Upper lobe of left lung (tissue), 6 donors: ENCODE measurements at regions not wholly inside any gene's neighbourhood (a gene's known extent, or its start where the extent isn't known, plus 50 kb on each side); places are given as distances from the start of the nearest gene placed in this dataset.

Experiments used
- ATAC-seq, 2 donors: fragments of 200-7000 bp; cut with Tn5 transposase; one replicate each; pipeline ENCODE4 v1.9.1; 2022; ENCODE audit warnings: mild to moderate bottlenecking in 2 of 2, moderate library complexity in 2 of 2; ENCODE audit not compliant: low FRiP score in 2 of 2
- DNase-seq, 2 donors: peaks; one replicate each; pipeline ENCODE4 v3.0.0-alpha.2; 2019 to 2020
- H3K27ac ChIP-seq, 4 donors: fragments of 200-600 bp; sonication (generic); one replicate each; pipeline ENCODE4 v1.5.1; 2016 to 2019
- H3K27me3 ChIP-seq, 4 donors: fragments of 200-600 bp; sonication (generic); one replicate each; pipeline ENCODE4 v1.5.1; 2017 to 2019
- H3K36me3 ChIP-seq, 4 donors: fragments of 200-600 bp; sonication (generic); one replicate each; pipeline ENCODE4 v1.5.1; 2016 to 2019
- H3K4me1 ChIP-seq, 4 donors: fragments of 200-600 bp; sonication (generic); one replicate each; pipeline ENCODE4 v1.5.1; 2018 to 2019
- H3K4me3 ChIP-seq, 4 donors: fragments of 200-600 bp; sonication (generic); one replicate each; pipeline ENCODE4 v1.5.1; 2017 to 2019; ENCODE audit warnings: mild to moderate bottlenecking in 2 of 4, moderate library complexity in 1 of 4
- H3K9me3 ChIP-seq, 4 donors: fragments of 200-600 bp; sonication (generic); one replicate each; pipeline ENCODE4 v1.5.1; 2018 to 2019
- EP300 ChIP-seq, 4 donors: sonication (generic); formaldehyde crosslinking; IDR thresholded peaks; one replicate each; pipeline ENCODE4 v1.5.1; 2017; ENCODE audit warnings: antibody characterized with exemption in 4 of 4, control low read depth in 2 of 4
- POLR2A ChIP-seq, 4 donors: fragments of 450-650 bp; IDR thresholded peaks; one replicate each; pipeline ENCODE4 v1.5.1; 2016 to 2017; ENCODE audit warnings: antibody characterized with exemption in 4 of 4, mild to moderate bottlenecking in 2 of 4
- POLR2AphosphoS5 ChIP-seq, 2 donors: sonication (generic); formaldehyde crosslinking; IDR thresholded peaks; one replicate each; pipeline ENCODE4 v1.5.1; 2017; ENCODE audit warnings: antibody characterized with exemption in 2 of 2
- whole genome bisulfite sequencing, 2 donors: methylation state at CpG; one replicate each; pipeline ENCODE4 v1.1.5; 2017 to 2018; 5-methylcytosine and 5-hydroxymethylcytosine counted together
- TF ChIP-seq, protein P1 (sequence below), 6 experiments: fragments of 450-650 bp in 4 of 6; fragments of 200-600 bp in 2 of 6; sonication (generic) in 2 of 6; IDR thresholded peaks; one replicate each; pipeline ENCODE4 v1.5.1; 2016 to 2019; ENCODE audit warnings: antibody characterized with exemption in 6 of 6
- donor health status: DM: no; HTN: no; CAD: no; lungs with moderate emphysema.
- donor health status: DM: no; HTN: yes; CAD: no; lungs with severe emphysema.

DNA sequence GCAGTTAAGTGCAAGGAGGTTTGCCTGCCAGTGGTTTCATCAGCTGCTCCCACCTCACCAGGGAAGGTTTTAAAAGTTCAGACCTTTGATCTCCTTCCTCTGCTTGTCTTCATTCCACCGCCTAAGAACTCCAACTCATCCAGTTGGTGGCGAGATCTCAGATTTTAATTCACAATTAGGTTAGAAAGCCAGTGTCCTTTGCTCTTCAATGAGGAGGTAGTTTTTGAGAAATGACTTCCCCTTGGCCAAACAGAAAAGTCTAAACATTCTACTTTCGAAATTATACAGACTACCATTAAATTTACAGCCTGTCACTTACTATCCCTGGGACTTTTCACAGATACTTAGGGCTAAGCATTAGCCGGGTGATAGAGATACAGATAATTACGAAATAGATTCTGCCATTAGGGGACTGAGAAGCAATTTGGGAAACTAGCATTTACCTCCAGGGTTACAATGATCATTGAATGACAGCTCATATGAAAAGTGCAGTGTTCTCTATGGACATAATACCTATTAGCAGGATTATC is 513.4 kb upstream of the GHITM start:
- Histone ChIP-seq H3K27me3 (no peaks in the 10 kb centered on the region), H3K4me3 (no peak overlapping the region), H3K4me1 (no peaks in the 10 kb centered on the region), H3K36me3 (no peaks in the 10 kb centered on the region), H3K27ac (no peak overlapping the region), H3K9me3 (no peaks in the 10 kb centered on the region)
- no peak for ATAC-seq
- DNase-seq = no peak
- no peak for TF ChIP-seq POLR2A (IDR thresholded peaks at IDR 0.05)
- no peak for TF ChIP-seq POLR2AphosphoS5 (IDR thresholded peaks at IDR 0.05)
- 66 to 72% methylated on average over 5 of the region's 5 CpGs for WGBS, 2 donors

DNA sequence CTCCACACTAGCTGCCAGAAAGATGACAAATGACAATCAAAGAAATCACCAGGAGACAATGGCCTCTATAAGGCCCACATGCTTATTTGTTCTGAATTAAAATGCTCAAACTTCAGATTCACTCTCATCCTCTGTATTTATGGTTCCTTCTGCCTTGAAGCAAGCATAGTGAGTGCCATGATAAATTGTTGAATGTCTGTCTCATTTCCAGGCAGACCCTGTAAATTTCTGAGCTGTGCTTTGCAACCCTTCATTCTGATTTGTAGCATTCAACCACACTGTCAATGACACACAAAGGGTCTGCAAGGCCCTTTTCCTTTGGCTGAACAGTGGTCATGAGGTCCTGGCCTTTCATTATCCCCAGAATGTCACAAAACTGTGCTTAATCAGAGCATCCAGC is 506.6 kb upstream of the GHITM start:
- no peak for ATAC-seq
- H3K27ac ChIP-seq = no peak overlapping the region
- H3K27me3 ChIP-seq = no peaks in the 10 kb centered on the region
- no peaks in the 10 kb centered on the region for H3K9me3 ChIP-seq
- H3K4me3 ChIP-seq = no peak overlapping the region
- no peaks in the 10 kb centered on the region for H3K36me3 ChIP-seq
- no peaks in the 10 kb centered on the region for H3K4me1 ChIP-seq
- DNase-seq = no peak
- TF ChIP-seq POLR2A (IDR thresholded peaks at IDR 0.05) (no peak), POLR2AphosphoS5 (IDR thresholded peaks at IDR 0.05) (no peak), EP300 (IDR thresholded peaks at IDR 0.05) (no peak)
- TF ChIP-seq, protein P1, sequence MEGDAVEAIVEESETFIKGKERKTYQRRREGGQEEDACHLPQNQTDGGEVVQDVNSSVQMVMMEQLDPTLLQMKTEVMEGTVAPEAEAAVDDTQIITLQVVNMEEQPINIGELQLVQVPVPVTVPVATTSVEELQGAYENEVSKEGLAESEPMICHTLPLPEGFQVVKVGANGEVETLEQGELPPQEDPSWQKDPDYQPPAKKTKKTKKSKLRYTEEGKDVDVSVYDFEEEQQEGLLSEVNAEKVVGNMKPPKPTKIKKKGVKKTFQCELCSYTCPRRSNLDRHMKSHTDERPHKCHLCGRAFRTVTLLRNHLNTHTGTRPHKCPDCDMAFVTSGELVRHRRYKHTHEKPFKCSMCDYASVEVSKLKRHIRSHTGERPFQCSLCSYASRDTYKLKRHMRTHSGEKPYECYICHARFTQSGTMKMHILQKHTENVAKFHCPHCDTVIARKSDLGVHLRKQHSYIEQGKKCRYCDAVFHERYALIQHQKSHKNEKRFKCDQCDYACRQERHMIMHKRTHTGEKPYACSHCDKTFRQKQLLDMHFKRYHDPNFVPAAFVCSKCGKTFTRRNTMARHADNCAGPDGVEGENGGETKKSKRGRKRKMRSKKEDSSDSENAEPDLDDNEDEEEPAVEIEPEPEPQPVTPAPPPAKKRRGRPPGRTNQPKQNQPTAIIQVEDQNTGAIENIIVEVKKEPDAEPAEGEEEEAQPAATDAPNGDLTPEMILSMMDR (IDR thresholded peaks at IDR 0.05) = no peak

DNA sequence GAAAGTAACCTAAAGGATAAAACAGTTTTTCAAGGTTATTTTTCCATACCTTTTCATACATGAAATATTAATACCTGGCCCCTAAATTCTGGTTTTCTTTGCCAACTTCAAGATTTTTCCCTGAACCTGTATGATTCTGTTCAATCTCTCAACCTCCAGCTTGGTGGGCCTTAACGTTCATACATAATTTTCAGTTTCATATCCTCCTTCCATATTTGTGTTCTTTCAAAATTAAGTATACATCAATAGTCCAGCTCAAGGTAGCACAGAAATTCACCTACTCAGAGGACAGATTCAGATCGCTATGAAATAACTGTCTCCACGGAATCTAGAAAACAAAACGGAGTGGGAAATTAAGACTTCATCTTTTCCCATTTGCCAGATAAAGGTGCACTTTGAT is 505.8 kb upstream of the GHITM start:
- H3K27ac ChIP-seq = no peak overlapping the region
- no peaks in the 10 kb centered on the region for H3K4me1 ChIP-seq
- TF ChIP-seq POLR2A (IDR thresholded peaks at IDR 0.05) (no peak), EP300 (IDR thresholded peaks at IDR 0.05) (no peak), POLR2AphosphoS5 (IDR thresholded peaks at IDR 0.05) (no peak)
- TF ChIP-seq, protein P1 (IDR thresholded peaks at IDR 0.05) = no peak
- no peaks in the 10 kb centered on the region for H3K36me3 ChIP-seq
- DNase-seq = no peak
- WGBS, 2 donors = 93 to 95% methylated on average over 4 of the region's 4 CpGs
- no peaks in the 10 kb centered on the region for H3K9me3 ChIP-seq
- H3K27me3 ChIP-seq = no peaks in the 10 kb centered on the region
- no peak for ATAC-seq
- H3K4me3 ChIP-seq = no peak overlapping the region

DNA sequence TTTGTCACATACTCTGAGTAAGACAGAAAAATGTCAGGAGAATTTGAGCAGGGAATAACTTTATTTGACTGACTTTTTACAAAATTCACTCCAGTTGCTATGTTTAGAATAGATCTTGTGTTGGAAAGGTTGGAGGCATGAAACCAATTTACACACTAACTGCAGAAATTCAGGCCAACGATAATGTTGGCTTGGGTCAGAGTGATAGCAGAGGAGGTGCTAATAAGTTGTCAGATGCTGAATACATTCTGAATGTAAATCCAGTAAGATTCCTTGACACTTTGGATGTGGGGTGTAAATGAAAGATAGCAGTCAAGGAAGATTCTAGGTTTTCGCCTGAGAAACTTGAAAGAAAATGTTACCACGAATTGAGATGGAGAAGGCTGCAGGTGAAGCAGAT is 502.5 kb upstream of the GHITM start:
- H3K27ac ChIP-seq = no peak overlapping the region
- no peak for ATAC-seq
- H3K4me1 ChIP-seq = no peaks in the 10 kb centered on the region
- no peak for DNase-seq
- no peaks in the 10 kb centered on the region for H3K36me3 ChIP-seq
- WGBS, 2 donors = 69 to 84% methylated on average over 3 of the region's 3 CpGs
- H3K9me3 ChIP-seq = no peaks in the 10 kb centered on the region
- TF ChIP-seq POLR2AphosphoS5 (IDR thresholded peaks at IDR 0.05) = no peak
- no peak for TF ChIP-seq POLR2A (IDR thresholded peaks at IDR 0.05)
- TF ChIP-seq, protein P1 (IDR thresholded peaks at IDR 0.05) = no peak
- TF ChIP-seq EP300 (IDR thresholded peaks at IDR 0.05) = no peak
- no peaks in the 10 kb centered on the region for H3K27me3 ChIP-seq
- no peak overlapping the region for H3K4me3 ChIP-seq

GRCh38 chr10:83647526-83647925 is 491.8 kb upstream of the GHITM start:
- no peak for ATAC-seq
- Histone ChIP-seq H3K4me1 (no peaks in the 10 kb centered on the region), H3K9me3 (no peaks in the 10 kb centered on the region), H3K4me3 (no peak overlapping the region), H3K27ac (no peak overlapping the region), H3K27me3 (no peaks in the 10 kb centered on the region), H3K36me3 (no peaks in the 10 kb centered on the region)
- no peak for DNase-seq
- TF ChIP-seq, protein P1 (IDR thresholded peaks at IDR 0.05) = no peak
- TF ChIP-seq EP300 (IDR thresholded peaks at IDR 0.05) = no peak
- TF ChIP-seq POLR2AphosphoS5 (IDR thresholded peaks at IDR 0.05) = no peak
- no peak for TF ChIP-seq POLR2A (IDR thresholded peaks at IDR 0.05)
